ENCODE measurements at regions not wholly inside any gene's neighbourhood (a gene's known extent, or its start where the extent isn't known, plus 50 kb on each side); places are given as distances from the start of the nearest gene placed in this dataset.
"Not testable (repeated sequence)": the region's sequence is repeated elsewhere in the genome, so short reads cannot be mapped to it uniquely, and the experiment has no call there.

GRCh38 chr19:14301150-14301549, 80.1 kb upstream of the ADGRE5 start:
- Histone ChIP-seq H3K27me3 (ENCODE audit: control insufficient read depth in 4 of 4, insufficient read depth in 4 of 4, low read length in 3 of 4) (no peaks in the 10 kb centered on the region), H3K9me3 (ENCODE audit: control insufficient read depth in 4 of 4, low read length in 3 of 4) (no peaks in the 10 kb centered on the region), H3K9ac (ENCODE audit: low read depth in 1 of 2, low read length in 2 of 2) (no peak overlapping the region), H3K36me3 (ENCODE audit: control insufficient read depth in 4 of 4, insufficient read depth in 3 of 4, low read depth in 1 of 4, low read length in 3 of 4) (no peaks in the 10 kb centered on the region), H3K4me1 (ENCODE audit: control insufficient read depth in 4 of 4, insufficient read depth in 4 of 4, low read length in 3 of 4) (no peaks in the 10 kb centered on the region), H3K27ac (ENCODE audit: low read depth in 1 of 2, low read length in 2 of 2) (no peak overlapping the region), H3K4me3 (ENCODE audit: low read depth in 1 of 3, low read length in 3 of 3) (no peak overlapping the region)
- no peak for TF ChIP-seq FOXA2 (IDR thresholded peaks at IDR 0.05)
- TF ChIP-seq ZBTB33 (IDR thresholded peaks at IDR 0.05), result no peak
- DNase-seq (ENCODE audit: low spot score), result no peak
- 95% methylated on average over 6 of the region's 6 CpGs for WGBS

- no peaks in the 10 kb centered on the region for H3K27me3 ChIP-seq (ENCODE audit: control insufficient read depth in 4 of 4, insufficient read depth in 4 of 4, low read length in 3 of 4)
- DNase-seq (ENCODE audit: low spot score), result no peak
- no peak overlapping the region for H3K9ac ChIP-seq (ENCODE audit: low read depth in 1 of 2, low read length in 2 of 2)
- WGBS, result 71% methylated on average over 6 of the region's 6 CpGs
- no peaks in the 10 kb centered on the region for H3K36me3 ChIP-seq (ENCODE audit: control insufficient read depth in 4 of 4, insufficient read depth in 3 of 4, low read depth in 1 of 4, low read length in 3 of 4)
- no peak overlapping the region for H3K4me3 ChIP-seq (ENCODE audit: low read depth in 1 of 3, low read length in 3 of 3)
- TF ChIP-seq, protein P1, sequence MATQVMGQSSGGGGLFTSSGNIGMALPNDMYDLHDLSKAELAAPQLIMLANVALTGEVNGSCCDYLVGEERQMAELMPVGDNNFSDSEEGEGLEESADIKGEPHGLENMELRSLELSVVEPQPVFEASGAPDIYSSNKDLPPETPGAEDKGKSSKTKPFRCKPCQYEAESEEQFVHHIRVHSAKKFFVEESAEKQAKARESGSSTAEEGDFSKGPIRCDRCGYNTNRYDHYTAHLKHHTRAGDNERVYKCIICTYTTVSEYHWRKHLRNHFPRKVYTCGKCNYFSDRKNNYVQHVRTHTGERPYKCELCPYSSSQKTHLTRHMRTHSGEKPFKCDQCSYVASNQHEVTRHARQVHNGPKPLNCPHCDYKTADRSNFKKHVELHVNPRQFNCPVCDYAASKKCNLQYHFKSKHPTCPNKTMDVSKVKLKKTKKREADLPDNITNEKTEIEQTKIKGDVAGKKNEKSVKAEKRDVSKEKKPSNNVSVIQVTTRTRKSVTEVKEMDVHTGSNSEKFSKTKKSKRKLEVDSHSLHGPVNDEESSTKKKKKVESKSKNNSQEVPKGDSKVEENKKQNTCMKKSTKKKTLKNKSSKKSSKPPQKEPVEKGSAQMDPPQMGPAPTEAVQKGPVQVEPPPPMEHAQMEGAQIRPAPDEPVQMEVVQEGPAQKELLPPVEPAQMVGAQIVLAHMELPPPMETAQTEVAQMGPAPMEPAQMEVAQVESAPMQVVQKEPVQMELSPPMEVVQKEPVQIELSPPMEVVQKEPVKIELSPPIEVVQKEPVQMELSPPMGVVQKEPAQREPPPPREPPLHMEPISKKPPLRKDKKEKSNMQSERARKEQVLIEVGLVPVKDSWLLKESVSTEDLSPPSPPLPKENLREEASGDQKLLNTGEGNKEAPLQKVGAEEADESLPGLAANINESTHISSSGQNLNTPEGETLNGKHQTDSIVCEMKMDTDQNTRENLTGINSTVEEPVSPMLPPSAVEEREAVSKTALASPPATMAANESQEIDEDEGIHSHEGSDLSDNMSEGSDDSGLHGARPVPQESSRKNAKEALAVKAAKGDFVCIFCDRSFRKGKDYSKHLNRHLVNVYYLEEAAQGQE (IDR thresholded peaks at IDR 0.05), result no peak
- no peak for TF ChIP-seq MAX (IDR thresholded peaks at IDR 0.05)
- TF ChIP-seq ZBTB33 (IDR thresholded peaks at IDR 0.05), result no peak
- TF ChIP-seq RXRA (IDR thresholded peaks at IDR 0.05), result no peak
- TF ChIP-seq JUND (IDR thresholded peaks at IDR 0.05), result no peak
- no peak for TF ChIP-seq EGR1 (IDR thresholded peaks at IDR 0.05; ENCODE audit: low read depth in 2 of 2)
- no peak for TF ChIP-seq TAF1 (conservative IDR thresholded peaks at IDR 0.05)
- no peak for TF ChIP-seq HNF4A (conservative IDR thresholded peaks at IDR 0.05)
- TF ChIP-seq, protein P2, sequence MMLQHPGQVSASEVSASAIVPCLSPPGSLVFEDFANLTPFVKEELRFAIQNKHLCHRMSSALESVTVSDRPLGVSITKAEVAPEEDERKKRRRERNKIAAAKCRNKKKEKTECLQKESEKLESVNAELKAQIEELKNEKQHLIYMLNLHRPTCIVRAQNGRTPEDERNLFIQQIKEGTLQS (IDR thresholded peaks at IDR 0.05), result no peak
- no peak for TF ChIP-seq FOXA2 (IDR thresholded peaks at IDR 0.05)
- TF ChIP-seq YY1 (IDR thresholded peaks at IDR 0.05), result no peak
- TF ChIP-seq CTCF (IDR thresholded peaks at IDR 0.05; ENCODE audit: low read depth, low read length, missing input control), result no peak
- TF ChIP-seq RAD21 (IDR thresholded peaks at IDR 0.05), result no peak
- no peak for TF ChIP-seq SP1 (IDR thresholded peaks at IDR 0.05)
- TF ChIP-seq GABPA (IDR thresholded peaks at IDR 0.05 in 1 of 2, conservative IDR thresholded peaks at IDR 0.05 in 1 of 2), result no peak
- TF ChIP-seq NR2F2 (IDR thresholded peaks at IDR 0.05), result no peak
- no peak for TF ChIP-seq HNF4G (IDR thresholded peaks at IDR 0.05)
- H3K9me3 ChIP-seq (ENCODE audit: control insufficient read depth in 4 of 4, low read length in 3 of 4), result no peaks in the 10 kb centered on the region
- H3K4me1 ChIP-seq (ENCODE audit: control insufficient read depth in 4 of 4, insufficient read depth in 4 of 4, low read length in 3 of 4), result no peaks in the 10 kb centered on the region
- no peak overlapping the region for H3K27ac ChIP-seq (ENCODE audit: low read depth in 1 of 2, low read length in 2 of 2)
Measured at GRCh38 chr19:14300303-14300702, 80.9 kb upstream of the ADGRE5 start.

DNA sequence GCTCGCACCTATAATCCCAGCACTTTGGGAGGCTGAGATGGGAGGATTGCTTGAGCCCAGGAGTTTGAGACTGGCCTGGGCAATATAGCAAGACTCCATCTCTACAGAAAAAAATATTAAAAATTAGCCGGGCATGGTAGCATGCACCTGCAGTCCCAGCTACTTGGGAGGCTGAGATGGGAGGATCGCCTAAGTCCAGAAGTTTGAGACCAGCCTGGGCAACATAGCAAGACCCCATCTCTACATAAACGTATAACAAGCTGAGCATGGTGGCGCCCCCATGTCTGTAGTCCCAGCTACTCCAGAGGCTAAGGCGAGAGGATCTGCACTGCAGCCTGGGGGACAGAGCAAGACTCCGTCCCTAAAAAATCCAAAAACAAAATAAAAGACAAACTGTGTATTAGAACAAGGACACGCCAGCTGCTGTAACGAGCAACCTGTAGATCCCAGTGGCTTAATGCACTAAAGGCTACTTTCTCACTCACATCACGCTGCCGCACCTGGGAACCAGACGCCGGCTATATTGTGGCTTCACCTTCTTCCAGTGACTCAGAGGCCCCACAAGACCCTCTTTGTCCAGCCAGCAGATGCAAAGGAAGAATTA, 81.9 kb upstream of the ADGRE5 start:
- DNase-seq (ENCODE audit: low spot score); H3K36me3 ChIP-seq (ENCODE audit: control insufficient read depth in 4 of 4, insufficient read depth in 3 of 4, low read depth in 1 of 4, low read length in 3 of 4); H3K27me3 ChIP-seq (ENCODE audit: control insufficient read depth in 4 of 4, insufficient read depth in 4 of 4, low read length in 3 of 4); H3K9me3 ChIP-seq (ENCODE audit: control insufficient read depth in 4 of 4, low read length in 3 of 4); H3K27ac ChIP-seq (ENCODE audit: low read depth in 1 of 2, low read length in 2 of 2); H3K9ac ChIP-seq (ENCODE audit: low read depth in 1 of 2, low read length in 2 of 2); H3K4me3 ChIP-seq (ENCODE audit: low read depth in 1 of 3, low read length in 3 of 3); H3K4me1 ChIP-seq (ENCODE audit: control insufficient read depth in 4 of 4, insufficient read depth in 4 of 4, low read length in 3 of 4): not testable (repeated sequence)
- 93% methylated on average over 13 of the region's 13 CpGs for WGBS

All from liver (tissue), 8 donors.